DMS114 treated with DMSO at 0.1 percent for 48 hours (cell line): ENCODE measurements at regions not wholly inside any gene's neighbourhood (a gene's known extent, or its start where the extent isn't known, plus 50 kb on each side); places are given as distances from the start of the nearest gene placed in this dataset.
"Not testable (repeated sequence)": the region's sequence is repeated elsewhere in the genome, so short reads cannot be mapped to it uniquely, and the experiment has no call there.

ENCODE experiments used
- DNase-seq: peaks from one replicate; lab custom pipeline; 2025; ENCODE audit not compliant: unreplicated experiment; lab: John Stamatoyannopoulos, UW

DNA sequence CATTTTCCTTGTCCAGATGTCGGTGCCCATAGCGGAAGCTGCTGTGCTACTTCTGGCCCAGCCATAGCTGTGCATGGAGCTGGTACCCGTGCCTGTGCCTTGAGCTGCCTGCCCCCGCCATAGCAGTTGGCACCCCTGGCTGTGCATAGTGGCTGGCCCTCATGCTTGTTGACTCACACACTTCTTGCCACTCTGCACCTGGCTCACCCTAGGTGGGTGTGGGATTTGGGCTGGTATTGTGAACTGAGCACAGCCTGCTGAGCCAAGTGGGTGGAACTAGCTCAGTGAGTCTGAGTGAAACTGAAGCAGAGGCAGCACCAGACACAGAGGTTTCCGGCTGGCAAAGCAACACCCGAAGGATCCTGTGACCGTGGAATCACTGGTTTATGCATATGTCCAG, 689.5 kb upstream of the EYS start:
- DNase-seq, result no peak

DNA sequence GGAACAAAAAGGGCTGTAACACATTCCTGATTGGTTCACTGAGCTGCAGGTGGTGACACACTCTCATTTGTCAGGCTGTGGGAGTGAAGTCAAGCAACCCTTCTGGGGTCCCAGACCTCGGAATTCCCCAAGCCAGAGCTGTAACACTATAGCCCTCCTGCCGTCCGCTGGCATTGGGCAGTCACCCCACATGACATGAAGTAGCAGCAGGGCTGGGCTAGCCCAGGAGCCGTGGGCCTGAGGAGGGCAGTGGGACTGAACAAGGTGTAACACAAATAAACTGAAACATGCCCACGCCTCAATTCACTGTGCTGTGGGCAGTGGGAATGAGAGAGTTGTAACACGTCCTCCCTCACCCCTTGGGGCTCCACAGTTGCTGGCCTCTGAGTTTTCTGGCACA, 689.1 kb upstream of the EYS start:
- DNase-seq, result no peak

DNA sequence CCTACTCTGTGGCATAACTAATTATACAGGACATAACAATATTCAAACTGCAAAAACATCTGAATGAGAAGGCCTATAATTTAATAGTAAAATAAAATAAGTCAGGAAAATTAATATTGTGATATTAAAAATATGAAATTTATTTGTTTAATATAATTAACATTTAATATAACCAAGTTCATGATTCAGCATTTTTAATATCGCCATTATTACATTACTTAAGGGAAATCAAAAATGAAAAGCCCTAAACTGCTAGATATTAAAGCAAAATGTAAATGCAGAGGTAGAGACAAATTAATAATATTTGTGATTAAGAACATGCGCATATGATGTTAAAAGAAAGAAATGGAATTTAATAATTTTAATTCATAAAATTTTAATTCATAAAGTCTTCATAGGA, 683.4 kb upstream of the EYS start:
- no peak for DNase-seq

- DNase-seq, result no peak
Measured at GRCh38 chr6:66376001-66376400, 669.0 kb upstream of the EYS start.

DNA sequence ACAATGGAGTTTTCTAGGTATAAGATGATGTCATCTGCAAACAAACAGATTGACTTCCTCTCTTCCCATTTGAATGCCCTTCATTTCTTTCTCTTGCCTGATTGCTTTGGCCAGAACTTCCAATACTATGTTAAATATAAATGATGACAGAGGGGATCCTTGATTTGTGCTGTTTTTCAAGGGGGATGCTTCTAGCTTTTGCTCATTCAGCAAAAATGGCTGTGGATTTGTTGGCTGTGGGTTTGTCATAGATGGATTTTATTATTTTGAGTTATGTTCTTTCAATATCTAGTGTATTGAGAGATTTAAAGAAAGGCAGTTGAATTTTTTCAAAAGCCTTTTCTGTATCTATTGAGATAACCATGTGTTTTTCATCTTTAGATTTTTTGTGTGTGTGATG, 662.4 kb upstream of the EYS start:
- DNase-seq, result no peak

DNA sequence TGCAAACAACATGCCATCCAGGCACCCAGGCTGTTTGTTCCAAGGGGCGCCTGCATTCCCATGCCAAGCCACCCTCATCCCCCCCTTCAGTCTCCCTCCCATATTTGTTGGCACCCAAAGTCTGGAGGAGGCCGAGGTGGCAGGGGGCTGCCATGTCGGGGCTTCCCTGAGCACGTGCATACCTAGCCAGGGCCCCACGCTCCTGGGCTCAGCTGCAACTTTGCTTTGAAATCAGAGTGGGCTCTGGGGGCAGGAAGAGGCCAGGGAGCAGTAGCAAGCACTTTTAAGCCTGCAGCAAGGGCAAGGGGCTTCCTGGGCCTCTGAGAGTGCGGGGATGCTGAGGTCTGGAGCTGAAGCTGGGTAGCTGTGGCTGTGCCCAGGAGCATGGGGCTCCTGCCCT, 655.9 kb upstream of the EYS start:
- DNase-seq, result no peak

- no peak for DNase-seq
Measured at GRCh38 chr6:66361886-66362285, 654.9 kb upstream of the EYS start.

DNA sequence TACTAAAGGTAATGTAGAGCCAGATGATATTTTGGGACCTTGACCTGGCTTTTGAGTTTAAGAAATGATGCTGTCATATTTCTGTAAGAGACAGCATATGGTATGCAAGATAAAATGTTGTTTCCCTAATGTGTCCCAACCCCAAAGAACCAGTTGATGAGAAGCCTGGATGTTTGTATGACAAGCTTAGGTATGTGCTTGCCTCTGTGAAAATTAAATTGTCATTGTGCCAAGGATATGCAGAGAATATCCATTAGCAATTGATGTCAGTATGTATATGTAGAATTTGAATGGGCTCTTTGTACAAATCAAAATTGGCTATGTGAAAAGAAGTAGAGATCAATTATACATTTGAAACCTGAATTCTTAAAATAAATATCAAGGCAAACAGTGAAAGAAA, 650.8 kb upstream of the EYS start:
- no peak for DNase-seq

GRCh38 chr6:66355471-66355870, 648.4 kb upstream of the EYS start:
- no peak for DNase-seq

- no peak for DNase-seq
Measured at GRCh38 chr6:66344796-66345195, 637.8 kb upstream of the EYS start.

DNA sequence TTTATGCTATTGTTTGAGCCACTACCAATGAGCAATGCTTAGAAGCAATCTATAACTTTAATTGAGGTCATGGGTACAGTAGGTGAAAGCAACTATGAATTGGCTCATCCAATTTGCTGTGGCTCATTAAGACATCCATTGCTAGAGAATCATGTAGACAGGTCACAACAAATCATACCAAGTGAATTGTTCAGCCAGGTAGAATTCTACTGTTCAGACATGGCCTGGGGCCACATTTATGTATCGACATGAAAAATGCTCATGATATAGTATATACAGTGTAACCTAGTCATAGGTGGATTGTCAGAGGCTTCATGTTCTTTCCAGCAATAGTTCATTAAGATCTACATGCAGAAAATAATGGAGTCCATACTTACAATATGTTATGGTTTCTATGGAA, 633.7 kb upstream of the EYS start:
- DNase-seq, result no peak

DNA sequence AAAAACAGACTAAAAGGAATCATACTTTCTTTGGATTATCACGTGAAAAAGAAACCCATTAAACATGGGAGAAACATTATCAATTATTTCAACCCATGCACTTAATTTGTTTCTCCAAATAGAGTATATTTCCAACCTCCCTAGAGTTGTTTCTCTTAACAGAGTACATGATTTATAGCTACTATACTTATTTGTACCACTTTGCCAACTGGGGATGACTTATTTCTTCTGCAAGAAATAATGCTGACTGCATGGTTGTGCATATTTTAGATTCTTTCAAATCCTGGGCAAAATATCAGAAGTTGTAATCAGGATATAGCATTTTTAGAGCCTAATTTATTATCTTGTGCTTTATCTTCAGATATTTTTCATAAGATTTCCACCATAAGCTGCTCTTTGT, 629.1 kb upstream of the EYS start:
- DNase-seq, result no peak

- no peak for DNase-seq
Measured at GRCh38 chr6:66328200-66328599, 621.2 kb upstream of the EYS start.

DNA sequence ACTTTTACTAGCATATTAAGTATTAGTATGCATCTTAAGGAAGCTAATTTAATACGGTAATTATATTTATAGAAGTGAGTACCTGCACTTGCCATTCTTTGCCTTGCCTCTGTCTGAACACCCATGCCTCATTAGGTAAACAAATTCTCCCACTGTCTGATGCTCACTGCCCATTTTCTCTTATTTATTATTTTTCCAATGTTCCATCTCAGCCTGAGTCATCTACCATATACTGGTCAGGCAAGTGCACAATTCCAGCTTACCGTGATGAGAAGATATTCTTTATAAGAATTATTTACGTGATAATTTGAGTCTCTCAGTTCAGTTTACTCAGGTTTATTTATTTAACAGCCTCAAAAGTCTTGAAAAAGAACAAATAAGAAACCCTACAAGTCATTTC, 619.2 kb upstream of the EYS start:
- DNase-seq, result no peak

GRCh38 chr6:66321017-66321416, 614.0 kb upstream of the EYS start:
- DNase-seq, result no peak

DNA sequence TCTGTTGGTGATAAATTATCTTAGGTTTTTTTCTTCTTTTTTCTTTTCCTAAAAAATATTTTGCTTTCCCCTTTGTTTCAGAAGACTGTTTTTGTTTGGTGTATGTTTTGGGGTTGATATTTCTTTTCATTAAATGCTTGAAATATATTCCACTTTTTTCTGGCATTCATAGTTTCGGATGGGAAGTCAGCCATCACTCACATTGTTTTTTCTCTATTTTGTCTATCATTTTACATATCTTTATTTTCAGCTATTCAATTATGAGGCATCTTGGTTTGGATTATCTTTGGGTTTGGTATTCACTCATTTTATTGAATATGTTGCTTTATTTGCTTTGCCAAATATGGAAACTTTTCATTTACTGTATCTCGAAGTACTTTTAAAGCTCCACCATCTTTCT, 600.5 kb upstream of the EYS start:
- no peak for DNase-seq

GRCh38 chr6:66291905-66292304, 584.9 kb upstream of the EYS start:
- DNase-seq, result no peak

- DNase-seq, result no peak
Measured at GRCh38 chr6:66289889-66290288, 582.9 kb upstream of the EYS start.

DNA sequence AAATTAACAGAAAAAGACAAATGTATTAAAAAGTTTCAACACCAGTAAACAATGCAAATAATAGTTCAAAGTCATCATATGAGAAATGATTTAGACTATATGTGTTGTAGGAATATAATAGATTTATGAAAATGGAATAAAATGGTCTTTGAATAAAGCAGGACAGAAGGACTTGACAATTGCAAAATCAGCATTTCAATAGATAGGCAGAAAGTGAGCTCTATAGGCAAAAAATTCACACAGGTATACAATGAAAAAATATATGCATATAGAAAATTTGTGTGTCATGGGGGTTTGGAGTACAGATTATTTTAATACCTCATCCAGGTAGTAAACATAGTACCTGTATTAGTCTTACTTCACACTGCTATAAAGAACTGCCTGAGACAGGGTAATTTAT, 571.1 kb upstream of the EYS start:
- DNase-seq, result no peak

DNA sequence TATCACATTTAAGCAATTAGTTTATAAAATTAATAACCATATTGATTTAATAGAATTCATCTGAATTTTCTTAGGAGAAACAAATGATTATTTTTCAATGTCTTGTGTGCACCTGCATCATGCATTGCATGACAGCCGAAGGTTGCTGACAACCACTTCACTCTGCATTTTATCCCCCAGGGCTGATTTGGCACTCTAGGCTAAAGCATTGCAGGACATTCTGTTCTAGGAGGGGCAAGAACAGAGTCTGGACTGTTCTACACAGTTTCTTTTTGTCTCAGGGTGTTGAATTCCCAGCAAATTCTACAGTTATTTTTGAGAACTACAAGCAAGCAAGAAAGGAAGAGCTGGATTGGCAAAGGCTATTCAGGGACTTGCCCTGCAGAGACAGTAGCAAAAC, 570.4 kb upstream of the EYS start:
- no peak for DNase-seq

GRCh38 chr6:66265737-66266136, 558.7 kb upstream of the EYS start:
- no peak for DNase-seq

GRCh38 chr6:66264376-66264775, 557.4 kb upstream of the EYS start:
- DNase-seq, result no peak

GRCh38 chr6:66258731-66259487, 551.9 kb upstream of the EYS start:
- DNase-seq, result not testable (repeated sequence)
